Activated CD8-positive, alpha-beta memory T cell treated with anti-CD3 and anti-CD28 coated beads for 4 hours (primary cell): ENCODE measurements at regions not wholly inside any gene's neighbourhood (a gene's known extent, or its start where the extent isn't known, plus 50 kb on each side); places are given as distances from the start of the nearest gene placed in this dataset.
"Not testable (repeated sequence)": the region's sequence is repeated elsewhere in the genome, so short reads cannot be mapped to it uniquely, and the experiment has no call there.

Source experiments
- DNase-seq, 2 donors: peaks; one replicate each; pipeline ENCODE4 v3.0.0-alpha.2; 2020; ENCODE audit warnings: low read depth in 2 of 2

DNA sequence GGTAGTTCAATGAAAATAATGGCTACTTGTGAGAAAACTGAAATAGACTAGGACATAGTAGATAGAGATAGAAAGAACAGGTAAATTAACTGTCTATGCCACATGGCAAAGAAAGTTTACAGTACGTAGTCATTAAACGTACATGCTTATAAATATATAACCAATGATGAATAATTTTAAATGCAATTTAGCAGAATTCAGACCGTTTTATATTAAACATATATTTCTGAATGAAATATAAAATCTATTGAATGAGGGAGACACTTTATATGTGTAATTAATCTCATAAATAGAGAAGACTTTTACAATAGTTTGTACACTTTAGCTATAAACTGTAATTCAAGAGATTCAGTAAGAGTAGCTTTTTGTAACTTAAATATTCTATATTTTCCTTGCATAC, 124.4 kb upstream of the VPREB1 start:
- DNase-seq, result no peak

GRCh38 chr22:22118987-22119386, 125.6 kb upstream of the VPREB1 start:
- no peak for DNase-seq

DNA sequence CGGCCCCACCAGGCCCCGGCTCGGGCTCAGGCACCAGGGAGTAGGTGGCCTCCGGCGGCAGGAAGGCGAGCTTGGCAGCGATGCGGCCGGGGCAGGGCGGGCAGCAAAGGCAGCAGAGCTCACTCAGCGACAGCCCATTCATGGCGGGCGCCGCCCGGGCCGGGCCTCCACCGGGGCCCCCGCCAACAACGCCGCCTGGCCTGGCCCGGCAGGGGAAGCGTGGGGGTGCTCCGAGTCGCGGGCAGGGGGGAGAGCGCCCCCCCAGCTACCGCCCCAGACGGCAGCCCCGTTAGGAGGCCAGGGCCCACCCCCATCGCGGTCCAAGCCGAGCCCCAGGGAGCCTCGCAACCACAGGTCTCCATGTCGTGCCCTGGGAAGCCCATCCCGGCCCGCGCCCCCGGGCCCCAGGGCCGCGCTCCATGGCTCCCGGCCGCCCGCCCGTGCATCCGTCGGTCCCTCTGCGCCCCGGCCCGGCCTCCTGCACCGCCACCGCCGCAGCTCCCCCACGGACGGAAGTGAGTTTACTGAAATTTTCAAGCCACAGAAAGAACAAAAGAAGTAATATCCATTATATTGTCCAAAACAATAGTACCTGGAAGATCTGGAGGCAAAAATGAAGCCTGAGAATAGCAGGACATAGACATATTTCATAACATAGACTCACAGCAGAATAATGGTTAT, 126.6 kb upstream of the VPREB1 start:
- not testable (repeated sequence) for DNase-seq

- not testable (repeated sequence) for DNase-seq
These were observed 127.4 kb upstream of the VPREB1 start for GRCh38 chr22:22116997-22117770.

- no peak for DNase-seq
These were observed 130.9 kb upstream of the VPREB1 start for GRCh38 chr22:22113701-22114100.

DNA sequence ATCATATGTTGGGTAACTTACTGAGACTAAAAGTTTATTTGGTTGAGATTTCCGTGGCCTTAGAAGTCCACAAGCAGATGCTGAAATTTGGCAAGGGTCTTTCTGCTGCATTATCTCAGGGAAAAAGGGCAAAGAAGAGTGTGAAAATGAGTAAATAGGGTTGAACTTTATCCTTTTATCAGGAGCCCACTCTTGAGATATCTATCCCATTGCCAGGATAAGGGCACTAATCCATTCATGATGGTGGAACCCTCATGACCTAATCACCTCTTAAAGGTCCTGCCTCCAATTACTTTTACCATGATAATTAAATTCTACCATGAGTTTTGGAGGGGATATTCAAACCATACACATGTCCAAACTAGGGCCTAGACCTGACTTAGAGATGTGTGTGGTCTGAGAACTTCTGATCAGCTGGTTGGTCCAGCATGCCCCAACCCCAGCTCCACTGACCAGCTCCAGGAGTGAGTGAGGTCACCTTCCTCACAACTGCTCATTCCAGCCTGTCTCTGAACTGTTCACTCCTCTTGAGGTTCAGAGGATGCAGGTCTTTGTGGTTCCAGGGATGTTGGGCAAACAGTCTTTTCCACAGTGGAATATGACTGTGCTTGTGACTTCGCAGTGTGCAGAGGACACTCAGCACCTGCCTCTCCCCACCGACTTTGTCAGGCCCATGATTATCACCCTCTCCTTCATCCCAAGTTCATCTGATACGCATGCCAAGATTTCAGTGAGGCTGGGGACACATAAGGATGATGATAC, 130.1 kb upstream of the TOP3B start:
- DNase-seq, result no peak

- no peak for DNase-seq
These were observed 129.4 kb upstream of the TOP3B start for GRCh38 chr22:22111983-22112382.

DNA sequence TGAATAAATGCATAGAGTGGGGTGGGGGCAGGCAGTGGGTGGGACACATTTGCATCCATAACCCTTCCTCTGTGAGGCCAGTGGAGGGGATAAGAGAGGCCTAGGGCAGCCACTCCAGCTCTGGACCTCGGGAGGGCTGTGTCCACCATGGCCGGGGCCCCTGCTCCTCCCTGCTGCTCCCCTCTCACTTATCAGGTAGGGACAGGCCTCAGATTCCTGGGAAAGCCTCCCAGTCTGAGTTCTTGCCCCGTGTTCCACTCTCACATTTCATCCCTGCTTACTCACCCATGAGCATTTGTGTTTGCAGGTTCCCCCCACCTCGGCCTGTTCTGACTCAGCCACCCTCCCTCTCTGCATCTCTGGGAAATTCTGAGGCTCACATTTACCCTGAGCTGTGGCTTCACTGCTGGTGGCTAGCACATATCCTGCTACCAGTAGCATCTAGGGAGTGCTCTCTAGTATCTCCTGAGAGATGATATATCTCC, 128.7 kb upstream of the TOP3B start:
- DNase-seq, result no peak

DNA sequence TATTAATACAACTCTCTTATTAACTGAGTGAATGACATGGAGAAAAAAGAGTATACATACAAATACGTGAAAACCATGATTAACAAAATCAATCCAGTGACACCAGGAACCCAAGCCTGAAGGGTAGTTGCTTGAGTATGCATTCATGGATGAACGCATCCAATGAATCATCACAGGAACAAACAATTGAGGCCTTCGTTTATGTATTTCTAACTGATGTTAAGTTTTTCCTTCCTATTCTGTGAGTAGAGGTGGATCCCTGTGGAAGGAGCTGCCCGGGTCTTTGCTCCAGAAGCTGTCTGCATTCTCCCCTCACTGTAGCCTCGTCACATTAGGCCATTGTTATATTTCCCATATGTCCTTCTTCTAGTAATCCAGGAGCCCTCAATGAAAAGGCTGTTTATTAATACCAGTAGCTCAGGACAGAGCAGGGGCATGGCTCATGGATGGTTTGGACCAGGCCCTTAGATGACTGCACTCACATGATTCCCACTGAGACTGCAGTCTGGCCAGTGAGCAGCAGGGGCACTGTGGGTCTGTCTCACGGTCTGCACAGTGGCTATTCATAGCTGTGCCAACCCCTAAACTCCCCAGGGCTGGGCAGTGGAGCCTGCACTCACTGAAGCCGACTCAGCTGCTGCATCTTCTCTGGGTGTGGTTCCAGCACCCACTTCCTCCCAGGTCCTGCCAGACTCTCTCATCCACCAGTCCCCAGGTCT, 128.1 kb upstream of the TOP3B start:
- no peak for DNase-seq

- no peak for DNase-seq
These were observed 127.3 kb upstream of the TOP3B start for GRCh38 chr22:22109693-22110466.

DNA sequence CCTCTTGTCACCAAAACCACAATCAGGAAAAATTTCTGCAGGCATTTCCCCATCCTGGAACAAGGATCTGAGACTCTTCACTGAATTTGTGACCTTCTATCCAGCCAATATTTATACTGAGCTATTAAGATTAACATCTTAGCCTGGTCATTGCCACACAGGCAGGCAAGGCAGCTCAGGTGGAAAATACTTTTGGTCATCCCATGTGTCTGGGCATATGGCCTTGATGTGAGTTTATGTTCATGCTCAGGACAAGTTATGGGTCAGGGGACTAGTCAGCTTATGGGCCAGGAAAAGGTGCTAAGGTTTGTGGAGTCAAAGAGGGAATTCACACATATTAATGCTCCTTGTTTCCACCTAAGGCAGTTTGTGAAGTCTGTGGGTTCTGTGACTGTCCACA, 124.3 kb upstream of the TOP3B start:
- no peak for DNase-seq

- no peak for DNase-seq
These were observed 122.8 kb upstream of the TOP3B start for GRCh38 chr22:22105364-22105763.

DNA sequence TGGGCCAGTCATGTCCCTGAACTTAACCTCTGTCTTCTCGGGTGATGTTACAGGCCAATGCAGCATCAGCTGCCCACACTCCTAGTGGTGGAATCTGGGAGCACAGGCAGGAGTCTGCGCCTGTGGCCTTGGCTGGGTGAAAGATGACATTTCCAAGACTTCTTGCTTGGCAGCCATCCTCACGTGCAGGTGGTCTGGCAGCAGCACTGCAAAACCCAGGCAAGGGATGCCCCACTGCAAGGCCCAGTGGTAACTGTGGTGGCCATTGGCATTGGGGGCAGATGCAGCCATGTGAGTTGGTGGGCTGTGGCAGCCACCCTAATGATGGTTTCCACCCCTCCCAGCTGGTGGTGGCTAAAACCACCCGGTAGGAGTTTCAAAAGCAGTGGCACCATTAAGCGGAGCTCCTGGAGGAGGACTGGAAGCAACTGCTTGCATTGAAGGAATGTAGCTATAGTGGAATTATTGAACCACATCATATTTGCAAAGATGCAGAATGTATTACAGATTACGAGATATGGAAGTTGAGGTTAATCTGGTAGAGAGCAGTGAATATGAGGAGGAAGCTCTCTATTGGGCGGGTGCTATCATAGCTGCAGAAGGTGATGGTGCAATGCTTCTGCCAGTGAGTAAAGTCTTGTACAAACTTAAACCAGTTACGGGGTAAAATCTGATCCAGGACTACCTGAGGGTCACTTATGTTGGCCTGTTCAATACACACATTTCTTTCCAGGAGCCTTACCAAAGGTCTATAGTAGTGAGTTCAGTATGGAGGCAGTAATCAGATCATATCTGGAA, 120.7 kb upstream of the TOP3B start:
- DNase-seq, result no peak

GRCh38 chr22:22099833-22100812, 117.5 kb upstream of the TOP3B start:
- DNase-seq, result no peak

GRCh38 chr22:22099194-22099486, 116.6 kb upstream of the TOP3B start:
- DNase-seq, result no peak

DNA sequence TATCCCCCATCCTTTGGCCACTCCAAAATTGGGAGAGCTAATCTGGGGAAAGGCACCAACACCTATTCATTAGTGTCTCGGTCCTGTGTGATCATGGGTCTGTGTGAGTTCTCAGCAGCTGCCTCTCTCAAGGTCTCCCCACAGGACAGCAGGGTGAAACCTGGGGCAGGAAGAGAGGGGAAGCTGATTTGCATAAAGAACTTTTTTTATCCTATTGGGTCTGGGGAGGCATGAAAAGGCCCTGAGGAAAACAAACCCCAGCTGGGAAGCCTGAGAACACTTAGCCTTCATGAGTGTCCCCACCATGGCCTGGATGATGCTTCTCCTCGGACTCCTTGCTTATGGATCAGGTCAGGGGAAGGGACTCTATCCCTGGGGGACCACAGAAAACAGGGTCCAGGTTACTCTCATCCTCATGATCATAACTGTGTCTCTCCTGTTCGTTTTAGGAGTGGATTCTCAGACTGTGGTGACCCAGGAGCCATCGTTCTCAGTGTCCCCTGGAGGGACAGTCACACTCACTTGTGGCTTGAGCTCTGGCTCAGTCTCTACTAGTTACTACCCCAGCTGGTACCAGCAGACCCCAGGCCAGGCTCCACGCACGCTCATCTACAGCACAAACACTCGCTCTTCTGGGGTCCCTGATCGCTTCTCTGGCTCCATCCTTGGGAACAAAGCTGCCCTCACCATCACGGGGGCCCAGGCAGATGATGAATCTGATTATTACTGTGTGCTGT, 116.0 kb upstream of the TOP3B start:
- no peak for DNase-seq

DNA sequence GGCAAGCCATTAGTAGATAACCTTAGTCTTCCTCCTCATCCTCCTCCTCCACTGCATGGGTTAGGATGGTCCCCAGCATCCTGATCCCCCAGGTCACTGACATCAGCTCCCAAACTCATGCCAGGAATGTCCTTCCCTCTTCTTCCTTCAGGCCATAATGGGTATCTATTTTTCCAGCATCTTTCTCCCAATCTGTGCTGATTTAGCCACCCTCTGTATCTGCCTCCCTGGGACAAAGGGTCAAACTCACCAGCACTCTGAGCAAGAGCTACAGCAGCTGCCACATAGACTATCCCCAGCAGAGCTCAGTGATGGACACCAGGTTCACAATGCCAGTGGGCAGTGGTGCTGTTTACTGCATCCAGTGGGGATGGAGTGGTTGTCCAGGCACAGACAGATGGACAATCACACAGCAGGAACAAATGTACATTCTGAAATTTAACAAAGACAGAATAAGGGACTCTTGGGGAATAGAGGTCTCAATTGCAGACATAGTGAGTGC, 115.2 kb upstream of the TOP3B start:
- no peak for DNase-seq

GRCh38 chr22:22094921-22095320, 112.3 kb upstream of the TOP3B start:
- no peak for DNase-seq
